OCI-LY1 (cell line): ENCODE measurements at regions not wholly inside any gene's neighbourhood (a gene's known extent, or its start where the extent isn't known, plus 50 kb on each side); places are given as distances from the start of the nearest gene placed in this dataset.

ENCODE experiments used
- H2AFZ ChIP-seq: fragments of 200-600 bp; sonication (generic), shearing (Covaris generic); 2 replicates; pipeline ENCODE4 v1.6.0; 2014; ENCODE audit warnings: antibody characterized with exemption, mild to moderate bottlenecking, low read length
- H3F3A ChIP-seq: fragments of 200-600 bp; sonication (generic), shearing (Covaris generic); 2 replicates; pipeline ENCODE4 v1.6.0; 2014; ENCODE audit warnings: mild to moderate bottlenecking, antibody characterized with exemption, low read length, moderate library complexity; ENCODE audit not compliant: insufficient read depth
- H3K27ac ChIP-seq: fragments of 200-600 bp; sonication (generic); 2 replicates; pipeline ENCODE4 v1.5.1; 2014; ENCODE audit warnings: low read length, mixed run types, mild to moderate bottlenecking, low read depth; ENCODE audit not compliant: poor library complexity, severe bottlenecking
- H3K27me3 ChIP-seq: fragments of 200-600 bp; sonication (generic); 2 replicates; pipeline ENCODE4 v1.6.0; 2014; ENCODE audit warnings: antibody characterized with exemption, mild to moderate bottlenecking, low read length, moderate library complexity; ENCODE audit not compliant: insufficient read depth
- H3K36me3 ChIP-seq: fragments of 200-600 bp; sonication (generic); 2 replicates; pipeline ENCODE4 v1.6.1; 2014; ENCODE audit warnings: mild to moderate bottlenecking, antibody characterized with exemption, low read length, moderate library complexity, mixed read lengths; ENCODE audit not compliant: insufficient read depth
- H3K4me1 ChIP-seq: fragments of 200-600 bp; sonication (generic); 2 replicates; pipeline ENCODE4 v1.5.1; 2014; ENCODE audit warnings: mild to moderate bottlenecking, low read length, moderate library complexity; ENCODE audit not compliant: insufficient read depth, severe bottlenecking
- H3K4me2 ChIP-seq: fragments of 200-600 bp; sonication (generic), shearing (Covaris generic); 2 replicates; pipeline ENCODE4 v1.6.1; 2014; ENCODE audit warnings: low read length
- H3K4me3 ChIP-seq: fragments of 200-600 bp; sonication (generic); 2 replicates; pipeline ENCODE4 v1.5.1; 2014; ENCODE audit warnings: low read length, low read depth, mild to moderate bottlenecking, mixed read lengths; ENCODE audit not compliant: poor library complexity, severe bottlenecking
- H3K79me2 ChIP-seq: fragments of 200-600 bp; shearing (Covaris generic); 2 replicates; pipeline ENCODE4 v1.6.1; 2016; ENCODE audit warnings: mixed run types, low read length, mixed read lengths; ENCODE audit not compliant: insufficient read depth
- H3K9ac ChIP-seq: fragments of 200-600 bp; sonication (generic), shearing (Covaris generic); 2 replicates; pipeline ENCODE4 v1.6.1; 2014; ENCODE audit warnings: mild to moderate bottlenecking, low read length, mixed read lengths
- H3K9me2 ChIP-seq: fragments of 200-600 bp; sonication (generic), shearing (Covaris generic); 2 replicates; pipeline ENCODE4 v1.6.1; 2014; ENCODE audit warnings: low read depth, mild to moderate bottlenecking, low read length, mixed read lengths
- H3K9me3 ChIP-seq: fragments of 200-600 bp; shearing (Covaris generic); 2 replicates; pipeline ENCODE4 v1.6.1; 2014; ENCODE audit warnings: low read length, mixed read lengths
- H4K20me1 ChIP-seq: fragments of 200-600 bp; sonication (generic), shearing (Covaris generic); 2 replicates; pipeline ENCODE4 v1.6.0; 2016; ENCODE audit warnings: mild to moderate bottlenecking, low read length; ENCODE audit not compliant: insufficient read depth
- CTCF ChIP-seq: fragments of 200-600 bp; sonication (generic), shearing (Covaris generic); IDR thresholded peaks from 2 replicates; pipeline ENCODE4 v1.5.1; 2017; ENCODE audit warnings: mild to moderate bottlenecking, antibody characterized with exemption, low read length, moderate library complexity, mixed read lengths
- EZH2 ChIP-seq: fragments of 200-600 bp; sonication (generic), shearing (Covaris generic); IDR thresholded peaks from 2 replicates; pipeline ENCODE4 v1.8.0; 2017; ENCODE audit warnings: borderline replicate concordance, mixed run types, mild to moderate bottlenecking, antibody characterized with exemption, low read length, moderate library complexity, mixed read lengths

- Histone ChIP-seq H3K79me2 (no peaks in the 10 kb centered on the region), H2AFZ (no peak overlapping the region)
These were observed 740.5 kb downstream of the GALR1 start for GRCh38 chr18:77990131-77990530.

GRCh38 chr18:77990901-77991300 lies 741.3 kb downstream of the GALR1 start:
- Histone ChIP-seq H3K9me2 (no peaks in the 10 kb centered on the region), H2AFZ (no peak overlapping the region), H3K9me3 (no peaks in the 10 kb centered on the region), H3F3A (no peaks in the 10 kb centered on the region), H3K9ac (no peak overlapping the region), H3K4me1 (no peaks in the 10 kb centered on the region), H4K20me1 (no peaks in the 10 kb centered on the region), H3K36me3 (no peaks in the 10 kb centered on the region), H3K4me3 (no peak overlapping the region), H3K27me3 (no peaks in the 10 kb centered on the region; the same call in 1 of the 2 replicates), H3K4me2 (no peak overlapping the region), H3K27ac (no peak overlapping the region), H3K79me2 (no peaks in the 10 kb centered on the region)
- TF ChIP-seq CTCF (no peak), EZH2 (no peak)

More at GRCh38 chr18:77990131-77990530, 740.5 kb downstream of the GALR1 start:
- TF ChIP-seq EZH2: no peak
- TF ChIP-seq CTCF: no peak
- H3K27me3 ChIP-seq: no peaks in the 10 kb centered on the region; the same call in 1 of the 2 replicates
- no peaks in the 10 kb centered on the region for H3F3A ChIP-seq
- no peaks in the 10 kb centered on the region for H3K4me1 ChIP-seq
- H4K20me1 ChIP-seq: no peaks in the 10 kb centered on the region
- no peak overlapping the region for H3K9ac ChIP-seq
- no peak overlapping the region for H3K4me3 ChIP-seq
- H3K9me3 ChIP-seq: no peaks in the 10 kb centered on the region
- H3K36me3 ChIP-seq: no peaks in the 10 kb centered on the region
- H3K4me2 ChIP-seq: no peak overlapping the region
- no peaks in the 10 kb centered on the region for H3K9me2 ChIP-seq
- H3K27ac ChIP-seq: no peak overlapping the region

- no peak overlapping the region for H3K4me2 ChIP-seq
- H3K4me3 ChIP-seq: no peak overlapping the region
- H3K36me3 ChIP-seq: no peaks in the 10 kb centered on the region
- H3K79me2 ChIP-seq: no peaks in the 10 kb centered on the region
- H3K9ac ChIP-seq: no peak overlapping the region
- no peaks in the 10 kb centered on the region for H3K4me1 ChIP-seq
- H3K9me2 ChIP-seq: no peaks in the 10 kb centered on the region
- H2AFZ ChIP-seq: no peak overlapping the region
- H3K27me3 ChIP-seq: no peaks in the 10 kb centered on the region; the same call in 1 of the 2 replicates
- H3K27ac ChIP-seq: no peak overlapping the region
- no peaks in the 10 kb centered on the region for H3F3A ChIP-seq
- TF ChIP-seq EZH2 (no peak), CTCF (no peak)
- H3K9me3 ChIP-seq: no peaks in the 10 kb centered on the region
- H4K20me1 ChIP-seq: no peaks in the 10 kb centered on the region
These were observed 742.4 kb downstream of the GALR1 start for GRCh38 chr18:77992057-77992456.
